ENCODE measurements at regions not wholly inside any gene's neighbourhood (a gene's known extent, or its start where the extent isn't known, plus 50 kb on each side); places are given as distances from the start of the nearest gene placed in this dataset.

DNA sequence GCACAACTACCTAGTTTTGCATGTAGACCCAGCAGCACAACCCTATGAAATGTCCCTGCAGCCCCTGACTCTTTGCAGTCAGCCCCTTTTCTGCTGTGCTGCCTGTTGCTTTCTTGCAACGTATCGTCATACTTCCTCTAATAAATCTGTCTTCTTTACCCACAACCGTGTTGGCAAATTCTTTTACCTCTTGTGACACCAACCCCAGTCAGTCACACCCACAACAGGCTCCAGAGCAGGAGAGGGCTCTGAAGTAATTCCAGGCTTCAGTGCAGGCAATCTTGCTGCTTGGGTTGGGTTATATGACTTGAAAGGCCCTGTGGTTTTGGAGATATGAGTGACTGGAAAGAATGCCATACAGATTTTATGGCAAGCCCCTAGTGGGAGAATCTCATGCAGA, 79.1 kb upstream of the KCNH7 start:
- Mint-ChIP-seq H3K27me3 (ENCODE audit: low read depth) (no peaks in the 10 kb centered on the region), H3K27ac (no peak overlapping the region), H3K4me3 (ENCODE audit: low read depth) (no peak overlapping the region), H3K4me1 (ENCODE audit: low read depth) (no peaks in the 10 kb centered on the region), H3K36me3 (ENCODE audit: low read depth) (no peaks in the 10 kb centered on the region), H3K9me3 (no peaks in the 10 kb centered on the region)
- DNase-seq (ENCODE audit: low spot score) = no peak
- intact Hi-C loops (cut with micrococcal nuclease) = no loop called here

DNA sequence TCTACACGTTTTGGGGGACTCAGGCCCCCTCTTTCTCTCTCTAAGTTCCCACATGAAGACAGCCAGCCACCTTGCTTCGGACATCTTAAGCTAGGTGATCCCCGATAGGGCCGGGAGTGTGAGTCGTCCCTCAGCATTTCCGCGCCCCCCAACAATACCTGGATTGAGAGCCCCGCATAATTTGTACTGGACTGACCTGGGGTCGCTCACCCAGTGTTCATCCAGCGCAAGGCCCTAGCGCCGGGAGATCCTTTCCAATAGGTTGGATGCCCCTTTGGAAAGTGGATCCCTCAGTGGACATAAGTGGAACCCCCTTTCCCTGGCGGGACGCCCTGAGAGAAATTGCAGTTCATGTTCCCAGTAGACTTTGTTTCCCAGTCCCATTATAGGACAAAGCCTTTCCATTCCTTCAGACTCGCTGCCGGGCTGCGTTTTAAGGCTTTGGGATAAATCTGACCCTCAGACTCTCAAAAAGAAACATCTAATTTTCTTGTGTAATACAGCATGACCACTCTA, 77.8 kb upstream of the KCNH7 start:
- H3K9me3 Mint-ChIP-seq = no peaks in the 10 kb centered on the region
- no peak for DNase-seq (ENCODE audit: low spot score)
- H3K4me1 Mint-ChIP-seq (ENCODE audit: low read depth) = no peaks in the 10 kb centered on the region
- H3K4me3 Mint-ChIP-seq (ENCODE audit: low read depth) = no peak overlapping the region
- H3K36me3 Mint-ChIP-seq (ENCODE audit: low read depth) = no peaks in the 10 kb centered on the region
- H3K27ac Mint-ChIP-seq = no peak overlapping the region
- intact Hi-C loops (cut with micrococcal nuclease) = no loop called here
- no peaks in the 10 kb centered on the region for H3K27me3 Mint-ChIP-seq (ENCODE audit: low read depth)

DNA sequence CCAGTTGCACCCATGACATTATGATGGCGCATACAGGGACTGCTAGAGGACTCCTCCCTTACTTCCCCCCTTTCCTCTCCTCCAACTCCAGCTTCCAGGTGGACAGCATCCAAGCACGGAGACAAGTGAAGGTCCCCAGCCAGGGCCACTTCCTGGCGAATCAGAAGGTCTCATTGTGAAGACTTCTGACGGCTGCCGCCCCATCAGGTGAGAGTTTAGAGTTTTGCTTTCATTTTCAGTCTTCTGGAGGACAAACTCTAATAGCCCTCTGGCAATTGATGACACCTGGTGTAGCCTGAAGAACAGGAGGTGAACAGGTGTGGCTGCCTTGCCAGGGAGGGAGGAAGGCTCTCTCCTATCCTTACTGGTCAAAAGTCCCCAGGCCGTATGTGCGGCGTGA, 77.3 kb upstream of the KCNH7 start:
- Mint-ChIP-seq H3K4me1 (ENCODE audit: low read depth) (no peaks in the 10 kb centered on the region), H3K27me3 (ENCODE audit: low read depth) (no peaks in the 10 kb centered on the region), H3K36me3 (ENCODE audit: low read depth) (no peaks in the 10 kb centered on the region), H3K9me3 (no peaks in the 10 kb centered on the region), H3K27ac (no peak overlapping the region), H3K4me3 (ENCODE audit: low read depth) (no peak overlapping the region)
- DNase-seq (ENCODE audit: low spot score) = no peak
- intact Hi-C loops (cut with micrococcal nuclease) = no loop called here

DNA sequence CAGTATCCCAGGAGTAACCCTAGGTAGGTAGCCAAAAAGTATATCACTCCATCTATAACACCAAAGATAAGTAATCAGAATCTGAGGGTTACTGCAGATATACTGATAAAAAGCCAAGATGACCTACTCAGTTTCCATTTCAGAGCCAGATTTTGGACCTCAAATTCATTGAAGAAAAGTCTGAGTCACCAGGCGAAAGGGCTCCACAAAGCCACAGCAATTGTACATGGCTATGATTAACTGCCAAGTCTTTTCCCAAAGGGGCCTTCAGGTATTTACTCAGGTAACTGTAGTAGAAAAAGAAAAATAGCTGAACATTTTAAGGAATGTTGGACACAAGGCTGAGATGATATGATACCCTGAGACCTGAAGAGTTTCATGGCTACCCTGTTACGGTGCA, 75.6 kb upstream of the KCNH7 start:
- Mint-ChIP-seq H3K36me3 (ENCODE audit: low read depth) (no peaks in the 10 kb centered on the region), H3K4me3 (ENCODE audit: low read depth) (no peak overlapping the region), H3K27me3 (ENCODE audit: low read depth) (no peaks in the 10 kb centered on the region)

DNA sequence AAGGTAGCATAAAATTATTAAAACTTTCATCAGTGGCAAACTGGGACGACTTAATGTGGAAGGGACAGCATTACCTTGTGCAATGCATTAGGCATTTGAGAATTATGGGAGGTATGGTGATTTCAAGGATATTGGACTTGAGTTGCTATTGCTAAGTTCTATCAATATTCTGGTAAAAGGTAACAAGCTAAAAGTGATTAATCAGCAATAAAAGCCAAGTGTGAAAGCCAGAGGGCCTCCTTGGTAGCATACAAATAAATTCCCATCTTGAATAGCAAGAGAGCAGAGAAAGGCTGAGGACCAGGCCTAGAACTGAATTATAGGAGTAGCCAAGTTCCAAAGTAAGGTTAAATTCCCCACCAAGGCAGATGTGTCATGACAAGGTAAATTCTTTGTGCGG, 74.2 kb upstream of the KCNH7 start:
- intact Hi-C loops (cut with micrococcal nuclease) = no loop called here
- no peak overlapping the region for H3K4me3 Mint-ChIP-seq (ENCODE audit: low read depth)
- no peaks in the 10 kb centered on the region for H3K9me3 Mint-ChIP-seq
- DNase-seq (ENCODE audit: low spot score) = no peak
- no peaks in the 10 kb centered on the region for H3K27me3 Mint-ChIP-seq (ENCODE audit: low read depth)
- H3K36me3 Mint-ChIP-seq (ENCODE audit: low read depth) = no peaks in the 10 kb centered on the region
- H3K27ac Mint-ChIP-seq = no peak overlapping the region
- no peaks in the 10 kb centered on the region for H3K4me1 Mint-ChIP-seq (ENCODE audit: low read depth)

More for the DNA sequence above, 75.6 kb upstream of the KCNH7 start:
- no peaks in the 10 kb centered on the region for H3K9me3 Mint-ChIP-seq
- no peak overlapping the region for H3K27ac Mint-ChIP-seq
- intact Hi-C loops (cut with micrococcal nuclease) = no loop called here
- no peaks in the 10 kb centered on the region for H3K4me1 Mint-ChIP-seq (ENCODE audit: low read depth)
- no peak for DNase-seq (ENCODE audit: low spot score)

DNA sequence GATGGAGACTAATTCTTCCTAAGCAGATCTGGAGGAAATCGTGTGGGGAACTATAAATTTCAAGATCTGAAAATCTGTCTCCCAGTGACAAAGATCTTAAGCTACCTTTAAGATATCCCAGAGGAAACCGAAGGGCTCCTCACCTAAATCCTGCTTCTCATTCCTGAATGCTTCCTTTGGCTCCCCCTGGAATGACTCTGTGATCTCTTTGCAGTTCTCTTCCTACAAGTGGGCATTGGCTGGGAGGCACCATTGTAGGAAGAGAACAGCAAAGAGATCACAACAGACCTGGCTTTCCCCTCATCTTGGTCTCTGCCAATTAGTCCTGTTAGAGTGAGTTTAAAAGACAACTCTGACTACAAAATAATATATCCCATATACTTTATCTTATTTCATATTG, 70.0 kb upstream of the KCNH7 start:
- H3K9me3 Mint-ChIP-seq = no peaks in the 10 kb centered on the region

DNA sequence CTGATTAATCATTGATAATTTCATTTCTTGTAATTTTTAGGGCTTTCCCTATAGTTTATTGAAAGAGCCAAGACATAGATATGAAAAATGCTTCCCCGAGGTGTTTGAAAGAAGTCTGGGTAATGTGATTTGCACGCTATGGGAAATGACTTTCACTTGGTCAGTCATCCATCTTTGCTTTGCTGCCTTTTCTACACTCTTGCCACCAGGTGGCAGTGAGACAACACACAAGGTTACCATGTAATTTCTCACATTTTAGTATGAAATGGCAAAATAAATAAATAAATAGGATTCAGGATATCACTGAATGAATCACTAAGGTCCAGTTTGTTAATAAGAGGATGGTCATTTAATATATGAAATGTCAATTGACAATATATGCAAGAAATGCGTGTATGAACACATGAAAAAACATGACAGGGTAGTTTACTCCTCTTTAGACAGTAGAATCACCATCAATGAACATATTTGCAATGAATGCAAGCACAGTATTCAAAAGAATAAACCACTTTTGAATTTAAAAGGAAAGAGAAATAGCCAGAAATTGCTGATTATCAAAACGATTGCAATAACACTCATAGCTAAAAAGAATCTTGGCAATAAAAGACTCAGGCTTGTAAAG, 52.2 kb upstream of the KCNH7 start:
- H3K27me3 Mint-ChIP-seq (ENCODE audit: low read depth) = no peaks in the 10 kb centered on the region
- DNase-seq (ENCODE audit: low spot score) = no peak
- no peak overlapping the region for H3K4me3 Mint-ChIP-seq (ENCODE audit: low read depth)

More for the DNA sequence above, 70.0 kb upstream of the KCNH7 start:
- Mint-ChIP-seq H3K36me3 (ENCODE audit: low read depth) (no peaks in the 10 kb centered on the region), H3K27me3 (ENCODE audit: low read depth) (no peaks in the 10 kb centered on the region), H3K27ac (no peak overlapping the region), H3K4me1 (ENCODE audit: low read depth) (no peaks in the 10 kb centered on the region), H3K4me3 (ENCODE audit: low read depth) (no peak overlapping the region)
- intact Hi-C loops (cut with micrococcal nuclease) = no loop called here
- DNase-seq (ENCODE audit: low spot score) = no peak

DNA sequence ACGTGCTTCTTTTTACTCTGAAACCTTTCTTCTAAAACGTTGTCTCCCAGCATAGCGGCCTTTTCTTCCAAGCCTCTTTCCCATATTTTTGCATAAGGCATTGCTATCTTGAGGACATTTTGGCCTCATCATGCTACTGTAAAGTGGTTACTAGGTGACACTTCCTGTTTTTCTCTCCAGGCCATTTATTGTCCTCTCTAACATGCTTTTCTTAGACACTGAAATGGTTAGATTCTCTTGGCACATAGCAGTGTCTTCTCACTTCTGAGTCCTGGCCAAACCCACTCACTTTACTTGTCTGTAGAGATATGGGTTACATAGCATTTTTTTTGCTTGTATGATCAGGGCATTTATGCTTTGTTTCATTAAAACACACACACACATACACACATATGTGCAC, 50.1 kb upstream of the KCNH7 start:
- DNase-seq (ENCODE audit: low spot score) = no peak
- H3K9me3 Mint-ChIP-seq = no peaks in the 10 kb centered on the region
- H3K27ac Mint-ChIP-seq = no peak overlapping the region
- peaks cover 2% of the 10 kb centered on the region for H3K4me1 Mint-ChIP-seq (ENCODE audit: low read depth)
- no peaks in the 10 kb centered on the region for H3K36me3 Mint-ChIP-seq (ENCODE audit: low read depth)
- no peak overlapping the region for H3K4me3 Mint-ChIP-seq (ENCODE audit: low read depth)
- intact Hi-C loops (cut with micrococcal nuclease) = no loop called here
- H3K27me3 Mint-ChIP-seq (ENCODE audit: low read depth) = no peaks in the 10 kb centered on the region

More for the DNA sequence above, 52.2 kb upstream of the KCNH7 start:
- no peak overlapping the region for H3K27ac Mint-ChIP-seq
- no peaks in the 10 kb centered on the region for H3K9me3 Mint-ChIP-seq
- H3K4me1 Mint-ChIP-seq (ENCODE audit: low read depth) = peaks cover 2% of the 10 kb centered on the region
- intact Hi-C loops (cut with micrococcal nuclease) = loop anchor here (2.0 kb wide), 1 partner anchor 242 kb away; no protein-coding TSS in a partner anchor
- H3K36me3 Mint-ChIP-seq (ENCODE audit: low read depth) = no peaks in the 10 kb centered on the region

Data from activated T-helper 2 cell treated with anti-CD3 and anti-CD28 coated beads, Interferon-gamma antibody, Interleukin-2, Interleukin-4, amounts not matched to agents 10 μg/mL and 5 μg/mL and 100 μg/mL, durations not matched to agents 14 hours and 24 hours and 36 hours (primary cell).